T-helper 1 cell treated with Interleukin-12 subunit alpha and Interleukin-12 subunit beta and Interleukin-4 antibody, amounts not matched to agents 30 μg/mL and 1 μg/mL, for 36 hours (primary cell): ENCODE measurements at regions not wholly inside any gene's neighbourhood (a gene's known extent, or its start where the extent isn't known, plus 50 kb on each side); places are given as distances from the start of the nearest gene placed in this dataset.
"Not testable (repeated sequence)": the region's sequence is repeated elsewhere in the genome, so short reads cannot be mapped to it uniquely, and the experiment has no call there.

Experiments
- H3K27ac Mint-ChIP-seq: one replicate; pipeline ENCODE4 v1.8.0; 2021; ENCODE audit warnings: mild to moderate bottlenecking, mixed read lengths
- H3K27me3 Mint-ChIP-seq: one replicate; pipeline ENCODE4 v1.8.0; 2021; ENCODE audit warnings: low read depth, mixed read lengths
- H3K36me3 Mint-ChIP-seq: one replicate; pipeline ENCODE4 v1.8.0; 2021; ENCODE audit warnings: low read depth, mixed read lengths
- H3K4me1 Mint-ChIP-seq: one replicate; pipeline ENCODE4 v1.8.0; 2021; ENCODE audit warnings: low read depth, mixed read lengths
- H3K4me3 Mint-ChIP-seq: one replicate; pipeline ENCODE4 v1.8.0; 2021; ENCODE audit warnings: mild to moderate bottlenecking, moderate library complexity, mixed read lengths
- H3K9me3 Mint-ChIP-seq: one replicate; pipeline ENCODE4 v1.8.0; 2021; ENCODE audit warnings: mixed read lengths

DNA sequence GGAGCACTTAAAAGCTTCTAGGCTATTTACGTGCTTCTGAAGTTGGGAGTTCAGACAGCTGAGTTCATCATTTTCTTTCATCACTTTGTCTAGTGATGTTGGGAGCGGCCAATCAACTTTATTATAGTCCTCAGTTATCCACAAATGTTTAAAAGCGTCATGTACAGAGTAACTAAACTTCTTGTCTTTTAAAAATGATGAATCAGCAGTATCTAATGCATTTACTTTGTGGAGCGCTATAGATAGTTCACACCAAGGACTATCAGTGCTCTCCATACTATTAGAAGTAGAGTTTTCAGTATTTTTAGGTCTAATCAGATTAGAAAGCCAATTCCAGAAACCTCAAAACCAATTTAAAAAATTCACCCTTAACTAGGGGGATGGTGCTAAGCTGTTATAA lies 778.7 kb upstream of the PRMT6 start:
- no peaks in the 10 kb centered on the region for H3K27me3 Mint-ChIP-seq
- no peaks in the 10 kb centered on the region for H3K36me3 Mint-ChIP-seq
- H3K4me3 Mint-ChIP-seq = no peak overlapping the region
- no peak overlapping the region for H3K27ac Mint-ChIP-seq
- peaks cover 4% of the 10 kb centered on the region for H3K9me3 Mint-ChIP-seq
- no peaks in the 10 kb centered on the region for H3K4me1 Mint-ChIP-seq

- H3K27ac Mint-ChIP-seq = no peak overlapping the region
- no peaks in the 10 kb centered on the region for H3K36me3 Mint-ChIP-seq
- H3K9me3 Mint-ChIP-seq = peaks cover 4% of the 10 kb centered on the region
- H3K4me3 Mint-ChIP-seq = no peak overlapping the region
- no peaks in the 10 kb centered on the region for H3K4me1 Mint-ChIP-seq
- H3K27me3 Mint-ChIP-seq = no peaks in the 10 kb centered on the region
These were observed 777.8 kb upstream of the PRMT6 start for GRCh38 chr1:106278716-106279115.

GRCh38 chr1:106289265-106289928 lies 767.1 kb upstream of the PRMT6 start:
- Mint-ChIP-seq H3K36me3 (no peaks in the 10 kb centered on the region), H3K27ac (no peak overlapping the region), H3K4me1 (no peaks in the 10 kb centered on the region), H3K4me3 (no peak overlapping the region), H3K9me3 (peaks cover 13% of the 10 kb centered on the region), H3K27me3 (no peaks in the 10 kb centered on the region)

GRCh38 chr1:106290805-106291501 lies 765.5 kb upstream of the PRMT6 start:
- no peak overlapping the region for H3K4me3 Mint-ChIP-seq
- H3K27me3 Mint-ChIP-seq = no peaks in the 10 kb centered on the region
- peaks cover 12% of the 10 kb centered on the region for H3K9me3 Mint-ChIP-seq
- no peaks in the 10 kb centered on the region for H3K4me1 Mint-ChIP-seq
- H3K36me3 Mint-ChIP-seq = no peaks in the 10 kb centered on the region
- H3K27ac Mint-ChIP-seq = no peak overlapping the region

- Mint-ChIP-seq H3K4me3 (no peak overlapping the region), H3K27me3 (no peaks in the 10 kb centered on the region), H3K4me1 (no peaks in the 10 kb centered on the region), H3K36me3 (no peaks in the 10 kb centered on the region), H3K27ac (no peak overlapping the region), H3K9me3 (peaks cover 8% of the 10 kb centered on the region)
These were observed 764.3 kb upstream of the PRMT6 start for GRCh38 chr1:106292130-106292529.

- peaks cover 18% of the 10 kb centered on the region for H3K9me3 Mint-ChIP-seq
- no peak overlapping the region for H3K27ac Mint-ChIP-seq
- no peaks in the 10 kb centered on the region for H3K27me3 Mint-ChIP-seq
- H3K4me1 Mint-ChIP-seq = no peaks in the 10 kb centered on the region
- H3K4me3 Mint-ChIP-seq = no peak overlapping the region
- no peaks in the 10 kb centered on the region for H3K36me3 Mint-ChIP-seq
These were observed 760.0 kb upstream of the PRMT6 start for GRCh38 chr1:106296431-106296830.

- no peaks in the 10 kb centered on the region for H3K36me3 Mint-ChIP-seq
- H3K9me3 Mint-ChIP-seq = peaks cover 16% of the 10 kb centered on the region
These were observed 752.4 kb upstream of the PRMT6 start for GRCh38 chr1:106304106-106304505.

GRCh38 chr1:106319612-106320011 lies 736.9 kb upstream of the PRMT6 start:
- H3K9me3 Mint-ChIP-seq = peaks cover 21% of the 10 kb centered on the region
- no peaks in the 10 kb centered on the region for H3K4me1 Mint-ChIP-seq
- no peaks in the 10 kb centered on the region for H3K36me3 Mint-ChIP-seq
- no peaks in the 10 kb centered on the region for H3K27me3 Mint-ChIP-seq
- H3K4me3 Mint-ChIP-seq = no peak overlapping the region
- H3K27ac Mint-ChIP-seq = no peak overlapping the region

More at GRCh38 chr1:106304106-106304505, 752.4 kb upstream of the PRMT6 start:
- H3K27me3 Mint-ChIP-seq = no peaks in the 10 kb centered on the region
- H3K4me1 Mint-ChIP-seq = no peaks in the 10 kb centered on the region
- no peak overlapping the region for H3K27ac Mint-ChIP-seq
- H3K4me3 Mint-ChIP-seq = no peak overlapping the region

DNA sequence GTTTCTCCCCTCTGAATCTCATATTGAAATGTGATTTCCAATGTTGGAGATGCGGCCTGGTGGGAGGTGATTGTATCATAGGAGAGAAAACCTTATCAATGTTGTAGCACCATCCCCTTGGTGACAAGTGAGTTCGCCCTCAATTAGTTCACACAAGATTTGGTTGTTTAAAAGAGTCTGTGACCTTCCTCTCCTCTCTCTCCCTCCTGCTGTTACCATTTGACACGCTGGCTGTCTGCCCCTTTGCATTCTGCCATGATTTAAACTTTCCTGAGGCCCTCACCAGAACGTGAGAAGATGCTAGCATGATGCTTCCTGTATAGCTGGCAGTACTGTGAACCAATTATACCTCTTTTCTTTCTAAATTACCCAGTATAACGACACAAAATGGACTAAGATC lies 730.9 kb upstream of the PRMT6 start:
- H3K27me3 Mint-ChIP-seq = no peaks in the 10 kb centered on the region
- H3K27ac Mint-ChIP-seq = no peak overlapping the region
- H3K9me3 Mint-ChIP-seq = peaks cover 12% of the 10 kb centered on the region
- H3K4me3 Mint-ChIP-seq = no peak overlapping the region
- no peaks in the 10 kb centered on the region for H3K36me3 Mint-ChIP-seq
- H3K4me1 Mint-ChIP-seq = no peaks in the 10 kb centered on the region

DNA sequence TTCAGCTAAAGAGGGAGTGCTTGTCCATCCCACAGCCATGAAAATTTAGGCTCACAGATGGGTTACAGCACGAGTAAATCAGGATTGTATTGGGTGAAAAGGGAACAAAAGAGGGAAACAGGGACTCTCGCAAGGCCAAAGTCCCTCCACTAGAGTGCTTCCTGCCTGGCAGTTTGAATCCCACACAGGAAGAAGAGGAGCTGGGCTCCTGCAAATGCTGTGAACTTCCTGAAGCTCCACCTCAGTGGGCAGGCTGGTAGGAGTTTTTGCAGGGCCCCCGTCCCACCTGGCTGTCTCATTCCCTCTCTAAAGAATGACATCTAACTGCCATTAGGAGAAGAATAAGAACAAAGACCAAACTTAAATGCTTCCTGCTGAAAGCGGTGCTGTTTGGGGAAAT lies 712.0 kb upstream of the PRMT6 start:
- Mint-ChIP-seq H3K4me3 (no peak overlapping the region), H3K27me3 (no peaks in the 10 kb centered on the region), H3K9me3 (peaks cover 4% of the 10 kb centered on the region), H3K27ac (no peak overlapping the region), H3K4me1 (no peaks in the 10 kb centered on the region), H3K36me3 (no peaks in the 10 kb centered on the region)

DNA sequence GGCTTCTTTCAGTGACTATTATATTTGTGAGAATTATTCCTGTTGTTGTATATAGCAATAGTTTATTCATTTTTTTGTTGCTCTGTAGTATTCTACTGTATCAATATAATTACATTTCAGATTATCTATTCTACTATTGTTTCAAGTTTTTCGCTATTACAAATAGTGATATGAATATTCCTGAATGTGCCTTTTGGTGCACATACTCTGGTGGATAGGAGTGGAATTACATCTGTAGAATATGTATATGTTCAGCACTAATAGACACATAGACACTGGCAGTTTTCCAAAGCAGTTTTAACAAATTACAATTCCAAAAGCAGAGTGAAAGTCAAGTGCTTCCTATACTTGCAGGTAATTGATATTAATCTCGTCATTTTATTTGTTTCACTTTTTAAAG lies 696.2 kb upstream of the PRMT6 start:
- Mint-ChIP-seq H3K9me3 (peaks cover 29% of the 10 kb centered on the region), H3K4me1 (no peaks in the 10 kb centered on the region), H3K4me3 (no peak overlapping the region), H3K36me3 (no peaks in the 10 kb centered on the region), H3K27me3 (no peaks in the 10 kb centered on the region), H3K27ac (no peak overlapping the region)

- Mint-ChIP-seq H3K27ac (no peak overlapping the region), H3K4me1 (no peaks in the 10 kb centered on the region), H3K9me3 (peaks cover 4% of the 10 kb centered on the region), H3K36me3 (no peaks in the 10 kb centered on the region), H3K4me3 (no peak overlapping the region), H3K27me3 (no peaks in the 10 kb centered on the region)
These were observed 689.7 kb upstream of the PRMT6 start for GRCh38 chr1:106366627-106367319.

DNA sequence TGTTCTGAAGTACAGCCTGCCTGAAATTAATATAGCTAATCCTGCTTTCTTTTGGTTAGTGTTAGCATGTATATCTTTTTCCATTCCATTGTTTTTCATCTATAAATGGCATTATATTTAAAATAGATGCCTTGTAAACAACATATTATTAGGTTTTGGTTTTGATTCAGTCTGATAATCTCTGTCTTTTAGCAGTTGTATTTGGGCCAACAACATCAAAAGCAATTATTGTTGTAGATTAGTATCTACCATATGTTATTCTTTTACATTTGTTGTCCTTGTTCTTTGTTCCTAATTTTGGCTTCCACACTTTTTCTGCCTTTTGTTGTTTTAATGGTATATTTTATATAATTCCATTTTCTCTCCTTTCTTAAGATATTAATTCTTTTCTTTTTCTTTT lies 678.2 kb upstream of the PRMT6 start:
- Mint-ChIP-seq H3K4me1 (no peaks in the 10 kb centered on the region), H3K4me3 (no peak overlapping the region), H3K36me3 (no peaks in the 10 kb centered on the region), H3K9me3 (peaks cover 12% of the 10 kb centered on the region), H3K27ac (no peak overlapping the region), H3K27me3 (no peaks in the 10 kb centered on the region)

GRCh38 chr1:106380772-106381171 lies 675.7 kb upstream of the PRMT6 start:
- Mint-ChIP-seq H3K4me3 (no peak overlapping the region), H3K27me3 (no peaks in the 10 kb centered on the region), H3K27ac (no peak overlapping the region), H3K4me1 (no peaks in the 10 kb centered on the region), H3K9me3 (peaks cover 6% of the 10 kb centered on the region), H3K36me3 (no peaks in the 10 kb centered on the region)

GRCh38 chr1:106389160-106389559 lies 667.3 kb upstream of the PRMT6 start:
- H3K4me3 Mint-ChIP-seq, H3K36me3 Mint-ChIP-seq, H3K27me3 Mint-ChIP-seq, H3K4me1 Mint-ChIP-seq, H3K27ac Mint-ChIP-seq, H3K9me3 Mint-ChIP-seq: not testable (repeated sequence)
